Aorta (tissue), 5 donors: ENCODE measurements at regions not wholly inside any gene's neighbourhood (a gene's known extent, or its start where the extent isn't known, plus 50 kb on each side); places are given as distances from the start of the nearest gene placed in this dataset.

Source experiments
- ATAC-seq: fragments of 200-7000 bp; cut with Tn5 transposase; one replicate; pipeline ENCODE4 v1.9.1; 2022; ENCODE audit warnings: moderate library complexity; ENCODE audit not compliant: low FRiP score
- DNase-seq, 2 donors: peaks; one replicate each; pipeline ENCODE4 v3.0.0-alpha.2; 2020
- H3K27ac ChIP-seq, 2 donors: one replicate each; pipeline ENCODE4 v1.5.1; 2013; ENCODE audit warnings: low read length in 2 of 2, mild to moderate bottlenecking in 2 of 2, moderate library complexity in 2 of 2, control low read depth in 1 of 2, inconsistent platforms in 1 of 2, low read depth in 1 of 2
- H3K27me3 ChIP-seq, 2 donors: one replicate each; pipeline ENCODE4 v1.6.1; 2013; ENCODE audit warnings: control low read depth in 1 of 2, low read length in 1 of 2, mild to moderate bottlenecking in 1 of 2, moderate library complexity in 1 of 2; ENCODE audit not compliant: insufficient read depth in 2 of 2, control insufficient read depth in 1 of 2
- H3K36me3 ChIP-seq, 2 donors: one replicate each; pipeline ENCODE4 v1.6.1; 2013; ENCODE audit warnings: control low read depth in 1 of 2, low read length in 1 of 2, mild to moderate bottlenecking in 1 of 2; ENCODE audit not compliant: insufficient read depth in 2 of 2, control insufficient read depth in 1 of 2
- H3K4me1 ChIP-seq, 2 donors: one replicate each; pipeline ENCODE4 v1.6.1; 2013; ENCODE audit warnings: low read length in 2 of 2, control low read depth in 1 of 2, mild to moderate bottlenecking in 1 of 2, moderate library complexity in 1 of 2; ENCODE audit not compliant: insufficient read depth in 2 of 2, control insufficient read depth in 1 of 2
- H3K4me3 ChIP-seq, 2 donors: one replicate each; pipeline ENCODE4 v1.5.1; 2013; ENCODE audit warnings: low read length in 2 of 2, control low read depth in 1 of 2, mild to moderate bottlenecking in 1 of 2
- H3K9me3 ChIP-seq: one replicate; pipeline ENCODE4 v1.6.1; 2013; ENCODE audit warnings: mild to moderate bottlenecking, low read length; ENCODE audit not compliant: control insufficient read depth
- WGBS, 2 donors: extraction: QIAGEN DNeasy Blood & Tissue Kit; methylation state at CpG; one replicate each; pipeline ENCODE4 v1.1.7; 2013; 5-methylcytosine and 5-hydroxymethylcytosine counted together
- intact Hi-C, 2 donors: fragments of 100-400 bp; cut with DNase I; formaldehyde crosslinking; loops; one replicate each; pipeline versions ENCODE4 v1.14.2 to v1.15.0; 2022
- donor health status: healthy with polysubstance abuse.
- donor health status: Bipolar disorder and iron deficiency.
- donor health status: DM: no; HTN: no; CAD: no.
- donor health status: DM: no; HTN: no; CAD: no.
- donor health status: DM: yes; HTN: yes; CAD: no.

DNA sequence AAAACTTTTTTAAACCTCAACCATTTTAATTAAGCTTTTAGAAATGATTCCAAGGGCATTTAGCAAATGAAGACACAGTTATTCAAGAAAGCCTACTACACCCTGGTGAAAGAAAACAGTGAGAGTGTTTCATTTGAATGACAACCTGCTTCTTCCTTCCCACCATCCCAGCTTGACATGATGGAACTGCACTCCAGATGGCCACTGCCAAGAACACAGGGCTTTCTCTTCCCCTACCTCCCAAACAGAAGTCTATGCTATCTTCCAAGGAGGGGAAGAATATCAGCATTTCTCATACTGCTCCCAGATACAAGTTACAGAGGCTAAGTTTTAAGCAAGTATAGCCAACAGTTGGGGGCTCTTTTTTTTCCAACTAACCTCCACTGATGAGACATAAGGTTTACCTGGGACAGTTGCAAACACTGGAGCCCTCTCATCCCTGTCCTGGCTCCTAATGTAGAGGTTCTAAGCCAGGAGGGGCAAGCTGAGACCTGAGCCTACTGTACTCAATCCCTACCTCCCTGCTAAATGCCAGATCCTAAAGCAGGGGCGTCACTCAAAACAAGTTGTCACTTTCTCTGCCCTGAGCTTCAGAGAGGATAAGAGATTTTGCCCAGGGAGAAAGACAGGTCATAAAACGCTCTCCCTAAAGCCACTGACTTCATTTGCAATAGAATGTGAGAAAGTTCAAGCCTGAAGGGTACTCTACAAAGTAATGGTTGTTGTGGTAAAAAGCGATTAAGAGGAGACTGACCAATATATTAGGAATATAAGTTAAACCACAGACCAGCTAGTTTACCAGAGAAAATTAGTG lies 88.5 kb upstream of the SLC27A6 start:
- Histone ChIP-seq H3K36me3 (no peaks in the 10 kb centered on the region), H3K4me3 (no peak overlapping the region), H3K27ac (no peak overlapping the region), H3K9me3 (no peaks in the 10 kb centered on the region), H3K4me1 (no peaks in the 10 kb centered on the region), H3K27me3 (no peaks in the 10 kb centered on the region)
- intact Hi-C loops = no loop called here
- no peak for DNase-seq
- WGBS, 2 donors = 87 to 88% methylated on average over 3 of the region's 3 CpGs
- ATAC-seq = no peak

DNA sequence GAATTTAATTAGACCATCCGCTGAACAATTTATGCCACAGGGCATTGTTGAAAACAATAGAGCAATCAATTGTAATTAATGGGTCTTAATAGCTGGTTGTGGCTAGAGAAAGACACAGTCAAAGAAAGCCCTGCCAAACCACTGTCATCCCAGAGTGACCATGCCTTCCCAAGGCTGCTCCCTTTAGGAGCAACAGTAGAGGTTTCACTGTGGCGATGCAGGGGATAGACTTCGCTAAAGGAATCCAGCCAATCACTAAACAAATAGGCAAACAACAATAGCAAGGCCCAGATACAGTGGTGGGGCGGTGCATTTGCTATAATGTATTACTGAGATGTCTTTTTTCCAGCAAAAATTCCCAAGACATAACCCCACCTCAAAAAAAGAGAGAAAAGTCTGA lies 87.8 kb upstream of the SLC27A6 start:
- Histone ChIP-seq H3K27me3 (no peaks in the 10 kb centered on the region), H3K27ac (no peak overlapping the region), H3K36me3 (no peaks in the 10 kb centered on the region), H3K9me3 (no peaks in the 10 kb centered on the region), H3K4me1 (no peaks in the 10 kb centered on the region), H3K4me3 (no peak overlapping the region)
- DNase-seq (no peak), ATAC-seq (no peak)
- WGBS, 2 donors = 94 to 98% methylated on average over 4 of the region's 4 CpGs
- intact Hi-C loops = no loop called here

DNA sequence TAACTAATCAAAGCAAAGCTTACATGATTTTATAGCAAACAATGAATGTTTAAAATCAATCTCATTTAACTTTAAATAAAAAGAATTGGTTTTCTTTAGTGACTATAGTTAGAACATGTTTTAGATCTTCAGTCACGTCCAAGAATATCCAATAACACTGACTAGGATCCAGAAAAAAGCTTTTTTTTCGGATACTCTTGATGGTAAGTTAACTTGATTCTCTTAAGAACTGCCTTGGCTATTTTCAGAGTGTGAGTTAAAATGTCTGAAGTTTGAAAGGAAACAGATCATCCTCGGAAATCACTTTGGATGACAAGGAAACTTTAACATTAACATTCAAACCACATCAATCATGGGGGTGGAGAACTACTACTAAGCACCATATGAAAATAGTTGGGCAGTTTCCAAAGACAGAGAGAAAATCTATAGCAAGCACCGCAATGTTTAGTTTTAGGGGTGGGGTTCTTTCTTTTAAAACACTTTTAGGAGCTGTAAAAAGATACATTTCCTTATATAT lies 83.7 kb upstream of the SLC27A6 start:
- H3K9me3 ChIP-seq = no peaks in the 10 kb centered on the region
- H3K36me3 ChIP-seq = no peaks in the 10 kb centered on the region
- DNase-seq = no peak
- intact Hi-C loops = no loop called here
- H3K27me3 ChIP-seq = no peaks in the 10 kb centered on the region
- H3K4me1 ChIP-seq = no peaks in the 10 kb centered on the region
- no peak for ATAC-seq
- 17 to 21% methylated on average over 4 of the region's 4 CpGs for WGBS, 2 donors
- H3K27ac ChIP-seq = no peak overlapping the region
- H3K4me3 ChIP-seq = no peak overlapping the region

DNA sequence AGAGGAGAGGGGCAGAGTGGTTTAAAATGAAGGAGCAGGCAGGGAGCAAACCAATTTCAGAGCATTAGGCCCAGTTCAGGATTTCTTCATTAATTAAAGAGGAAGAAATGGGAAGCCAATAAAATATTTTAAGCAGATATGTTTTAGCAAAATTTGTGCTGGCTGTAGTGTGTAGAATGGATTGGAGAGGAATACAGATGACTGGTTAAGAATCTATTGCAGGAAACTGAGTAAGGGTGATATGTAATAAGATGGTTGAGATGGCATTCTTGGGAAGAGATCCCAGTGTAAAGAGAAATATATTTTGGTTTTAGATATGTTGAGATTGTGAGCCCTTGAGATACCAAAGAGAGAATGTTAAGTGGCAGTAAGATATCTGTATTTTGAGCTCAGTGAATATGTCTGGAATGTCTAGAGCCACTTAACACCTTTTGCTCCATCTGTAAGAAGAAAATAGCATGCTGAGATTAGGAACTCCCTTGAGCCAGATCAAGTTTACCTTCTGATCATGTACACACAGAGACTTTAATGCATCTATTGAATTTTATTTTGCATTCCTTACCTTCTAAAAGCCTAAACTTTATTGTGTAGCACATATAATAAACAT lies 79.5 kb upstream of the SLC27A6 start:
- Histone ChIP-seq H3K27me3 (no peaks in the 10 kb centered on the region), H3K36me3 (no peaks in the 10 kb centered on the region), H3K27ac (no peak overlapping the region), H3K9me3 (no peaks in the 10 kb centered on the region), H3K4me1 (no peaks in the 10 kb centered on the region), H3K4me3 (no peak overlapping the region)
- no peak for ATAC-seq
- intact Hi-C loops = no loop called here
- no peak for DNase-seq

DNA sequence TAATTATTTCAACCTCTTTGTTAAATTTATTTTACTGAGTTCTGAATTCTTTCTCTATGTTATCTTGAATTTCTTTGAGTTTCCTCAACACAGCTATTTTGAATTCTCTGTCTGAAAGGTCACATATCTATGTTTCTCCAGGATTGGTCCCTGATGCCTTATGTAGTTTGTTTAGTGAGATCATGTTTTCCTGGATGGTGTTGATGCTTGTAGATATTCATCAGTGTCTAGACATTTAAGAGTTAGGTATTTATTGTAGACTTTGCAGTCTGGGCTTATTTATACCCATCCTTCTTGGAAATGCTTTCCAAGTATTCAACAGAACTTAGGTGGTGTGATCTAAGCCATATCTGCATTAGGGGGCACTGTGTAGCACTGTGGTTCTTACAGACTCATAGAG lies 70.2 kb upstream of the SLC27A6 start:
- Histone ChIP-seq H3K4me3 (no peak overlapping the region), H3K27me3 (no peaks in the 10 kb centered on the region), H3K9me3 (no peaks in the 10 kb centered on the region), H3K27ac (no peak overlapping the region), H3K4me1 (no peaks in the 10 kb centered on the region), H3K36me3 (no peaks in the 10 kb centered on the region)
- intact Hi-C loops = no loop called here
- ATAC-seq (no peak), DNase-seq (no peak)

DNA sequence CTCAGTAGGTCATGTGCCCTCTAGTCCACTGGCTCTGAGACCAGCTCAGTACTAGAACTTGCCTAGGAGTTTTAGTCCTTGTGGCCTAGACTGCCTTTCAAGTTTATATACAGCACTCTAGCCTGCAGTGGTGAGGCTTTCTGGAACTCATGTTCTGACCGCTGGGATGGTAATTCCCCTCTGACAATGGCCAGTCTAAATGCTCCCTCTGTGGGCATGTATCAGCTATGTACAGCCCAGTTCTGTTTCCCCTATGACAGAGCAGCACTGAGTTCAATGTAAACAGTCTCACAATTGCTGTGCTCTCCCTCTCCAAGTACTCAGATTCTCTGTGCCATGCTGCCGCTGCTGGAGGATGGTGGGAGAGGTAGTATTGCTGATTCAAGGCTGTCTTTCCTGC lies 68.6 kb upstream of the SLC27A6 start:
- no peaks in the 10 kb centered on the region for H3K27me3 ChIP-seq
- no peak overlapping the region for H3K27ac ChIP-seq
- no peaks in the 10 kb centered on the region for H3K36me3 ChIP-seq
- WGBS, 2 donors = 92 to 93% methylated on average over 2 of the region's 2 CpGs
- H3K9me3 ChIP-seq = no peaks in the 10 kb centered on the region
- H3K4me1 ChIP-seq = no peaks in the 10 kb centered on the region
- DNase-seq = no peak
- no peak overlapping the region for H3K4me3 ChIP-seq
- no peak for ATAC-seq
- intact Hi-C loops = no loop called here

DNA sequence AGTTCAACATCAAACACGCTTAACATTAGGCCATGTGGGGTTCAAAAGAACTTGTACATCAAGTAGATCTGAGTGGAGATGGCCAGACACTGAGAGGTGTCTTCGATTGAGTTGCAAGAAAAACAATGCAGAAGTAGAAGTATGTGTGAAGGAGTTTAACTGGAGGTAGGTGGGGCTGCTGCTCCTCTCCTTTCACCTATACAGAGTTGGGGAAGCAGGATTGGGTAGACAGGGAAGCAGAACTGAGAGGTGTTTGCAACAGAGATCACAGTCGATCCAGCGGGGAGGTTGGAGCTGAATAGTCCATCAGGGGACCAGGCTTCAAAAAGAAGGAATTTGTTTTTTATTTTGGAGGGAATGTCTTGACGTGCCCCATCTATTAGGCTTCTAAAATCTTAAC lies 61.7 kb upstream of the SLC27A6 start:
- Histone ChIP-seq H3K9me3 (no peaks in the 10 kb centered on the region), H3K4me1 (no peaks in the 10 kb centered on the region), H3K4me3 (no peak overlapping the region), H3K27ac (no peak overlapping the region), H3K27me3 (no peaks in the 10 kb centered on the region), H3K36me3 (no peaks in the 10 kb centered on the region)
- ATAC-seq (no peak), DNase-seq (no peak)
- intact Hi-C loops = loop anchor here (10.0 kb wide), 2 partner anchors 221 to 871 kb away; no protein-coding TSS in a partner anchor
- 91 to 95% methylated on average over 5 of the region's 5 CpGs for WGBS, 2 donors

DNA sequence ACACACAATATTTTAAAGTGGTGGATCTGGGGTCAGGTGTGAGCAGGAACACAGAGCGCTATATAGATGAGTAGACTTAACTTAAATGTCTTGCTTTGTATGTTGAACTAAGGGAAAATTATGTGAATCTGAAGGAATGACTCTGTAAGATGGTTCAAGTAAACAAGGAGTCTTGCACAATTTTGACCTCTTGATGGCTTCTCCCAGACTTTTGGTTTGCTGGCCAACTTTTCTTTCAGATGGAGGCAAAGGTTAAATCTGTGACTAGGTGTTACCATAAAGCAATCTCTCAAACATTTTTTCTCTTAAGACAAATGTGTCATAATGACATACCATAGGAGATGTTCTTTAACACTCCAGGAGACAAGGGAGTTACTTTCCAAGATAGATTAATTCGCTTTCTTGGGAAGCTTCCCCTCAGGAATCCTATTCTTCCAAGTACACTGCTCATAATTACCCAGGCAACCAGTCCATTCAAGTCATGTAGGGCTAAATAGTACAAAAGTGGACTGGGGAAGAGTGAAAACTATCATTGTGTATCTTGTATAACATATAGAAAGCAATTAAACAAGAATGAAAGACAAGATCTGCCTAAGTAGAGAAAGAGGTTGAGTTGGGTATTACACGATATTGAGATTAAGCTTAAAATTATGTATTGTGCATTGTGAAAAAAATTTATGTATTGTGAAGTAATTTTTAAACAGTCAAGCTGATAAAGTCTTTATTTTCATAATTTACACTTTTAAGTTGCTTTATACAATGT lies 60.3 kb upstream of the SLC27A6 start:
- DNase-seq (no peak), ATAC-seq (no peak)
- Histone ChIP-seq H3K4me3 (no peak overlapping the region), H3K27me3 (no peaks in the 10 kb centered on the region), H3K27ac (no peak overlapping the region), H3K9me3 (no peaks in the 10 kb centered on the region), H3K36me3 (no peaks in the 10 kb centered on the region), H3K4me1 (no peaks in the 10 kb centered on the region)
- intact Hi-C loops = loop anchor here (5.0 to 10.0 kb wide), 3 partner anchors 220 to 870 kb away; no protein-coding TSS in a partner anchor
- 74 to 78% methylated on average over 3 of the region's 3 CpGs for WGBS, 2 donors
